Suprapubic skin (tissue), 4 donors: ENCODE measurements at regions not wholly inside any gene's neighbourhood (a gene's known extent, or its start where the extent isn't known, plus 50 kb on each side); places are given as distances from the start of the nearest gene placed in this dataset.

Source experiments
- CTCF ChIP-seq, 2 donors: fragments of 200-600 bp in 1 of 2; fragments of 450-650 bp in 1 of 2; sonication (generic) in 1 of 2; IDR thresholded peaks; one replicate each; pipeline ENCODE4 v1.5.1; 2016 to 2019; ENCODE audit warnings: antibody characterized with exemption in 2 of 2, mild to moderate bottlenecking in 1 of 2, moderate library complexity in 1 of 2
- POLR2A ChIP-seq, 2 donors: fragments of 450-650 bp; IDR thresholded peaks; one replicate each; pipeline ENCODE4 v1.6.1; 2017; ENCODE audit warnings: antibody characterized with exemption in 2 of 2, mild to moderate bottlenecking in 2 of 2, moderate library complexity in 2 of 2
- POLR2AphosphoS5 ChIP-seq, 3 donors: sonication (generic); formaldehyde crosslinking; IDR thresholded peaks; one replicate each; pipeline ENCODE4 v1.6.1; 2017; ENCODE audit warnings: antibody characterized with exemption in 3 of 3

GRCh38 chr14:49189375-49189774 is 396.8 kb downstream of the RPS29 start:
- TF ChIP-seq POLR2A (IDR thresholded peaks at IDR 0.05): no peak
- no peak for TF ChIP-seq CTCF (IDR thresholded peaks at IDR 0.05)
- TF ChIP-seq POLR2AphosphoS5 (IDR thresholded peaks at IDR 0.05): no peak
